Tibial artery (tissue), 4 donors: ENCODE measurements at regions not wholly inside any gene's neighbourhood (a gene's known extent, or its start where the extent isn't known, plus 50 kb on each side); places are given as distances from the start of the nearest gene placed in this dataset.

Experiments used
- DNase-seq, 2 donors: peaks; one replicate each; pipeline ENCODE4 v3.0.0-alpha.2; 2019
- H3K27ac ChIP-seq, 2 donors: fragments of 200-600 bp; sonication (generic) in 1 of 2; 1 replicate in 1 of 2; 2 replicates in 1 of 2; pipeline ENCODE4 v1.5.1; 2018 to 2019; ENCODE audit warnings: mild to moderate bottlenecking in 1 of 2
- H3K27me3 ChIP-seq, 2 donors: fragments of 200-600 bp; sonication (generic) in 1 of 2; one replicate each; pipeline versions ENCODE4 v1.5.1 to v1.6.0; 2016 to 2019
- H3K36me3 ChIP-seq, 3 donors: fragments of 200-600 bp; sonication (generic) in 2 of 3; one replicate each; pipeline ENCODE4 v1.5.1; 2016 to 2019; ENCODE audit warnings: mild to moderate bottlenecking in 2 of 3
- H3K4me1 ChIP-seq, 4 donors: fragments of 200-600 bp; sonication (generic) in 2 of 4; 1 replicate in 3 of 4; 2 replicates in 1 of 4; pipeline ENCODE4 v1.5.1; 2016 to 2019
- H3K4me3 ChIP-seq, 2 donors: fragments of 200-600 bp; sonication (generic) in 1 of 2; 1 replicate in 1 of 2; 2 replicates in 1 of 2; pipeline ENCODE4 v1.5.1; 2018 to 2019; ENCODE audit warnings: mild to moderate bottlenecking in 2 of 2
- H3K9me3 ChIP-seq, 3 donors: fragments of 200-600 bp; sonication (generic) in 1 of 3; one replicate each; pipeline ENCODE4 v1.5.1; 2016 to 2019
- intact Hi-C: fragments of 100-400 bp; cut with DNase I; formaldehyde crosslinking; loops from one replicate; pipeline ENCODE4 v1.15.0; 2023; ENCODE audit warnings: low total_unique reads
- TF ChIP-seq, protein P1 (sequence below), 2 experiments: fragments of 200-600 bp in 1 of 2; fragments of 450-650 bp in 1 of 2; IDR thresholded peaks; one replicate each; pipeline ENCODE4 v1.5.1; 2017 to 2019; ENCODE audit warnings: antibody characterized with exemption in 2 of 2, mild to moderate bottlenecking in 1 of 2, moderate library complexity in 1 of 2

DNA sequence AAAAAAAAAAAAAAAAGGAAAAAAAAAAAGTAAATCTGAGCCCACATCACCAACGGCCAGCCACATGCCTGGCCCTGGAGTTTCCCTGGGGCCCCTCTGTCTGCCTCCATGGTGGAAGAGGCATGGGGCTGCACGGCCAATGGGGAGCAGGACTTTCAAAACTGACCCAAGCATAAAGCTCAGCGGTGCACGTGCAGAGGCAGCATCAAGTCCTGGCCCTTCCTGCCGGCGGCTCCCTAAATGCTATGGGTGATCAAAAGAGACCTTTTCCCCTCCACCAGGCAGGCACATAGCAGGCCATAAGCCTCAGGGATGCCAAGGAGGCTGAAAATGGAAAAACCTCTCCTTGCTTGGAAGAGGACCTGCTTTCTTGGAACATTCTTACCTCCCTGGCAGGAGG lies 94.3 kb downstream of the OAT start:
- TF ChIP-seq, protein P1, sequence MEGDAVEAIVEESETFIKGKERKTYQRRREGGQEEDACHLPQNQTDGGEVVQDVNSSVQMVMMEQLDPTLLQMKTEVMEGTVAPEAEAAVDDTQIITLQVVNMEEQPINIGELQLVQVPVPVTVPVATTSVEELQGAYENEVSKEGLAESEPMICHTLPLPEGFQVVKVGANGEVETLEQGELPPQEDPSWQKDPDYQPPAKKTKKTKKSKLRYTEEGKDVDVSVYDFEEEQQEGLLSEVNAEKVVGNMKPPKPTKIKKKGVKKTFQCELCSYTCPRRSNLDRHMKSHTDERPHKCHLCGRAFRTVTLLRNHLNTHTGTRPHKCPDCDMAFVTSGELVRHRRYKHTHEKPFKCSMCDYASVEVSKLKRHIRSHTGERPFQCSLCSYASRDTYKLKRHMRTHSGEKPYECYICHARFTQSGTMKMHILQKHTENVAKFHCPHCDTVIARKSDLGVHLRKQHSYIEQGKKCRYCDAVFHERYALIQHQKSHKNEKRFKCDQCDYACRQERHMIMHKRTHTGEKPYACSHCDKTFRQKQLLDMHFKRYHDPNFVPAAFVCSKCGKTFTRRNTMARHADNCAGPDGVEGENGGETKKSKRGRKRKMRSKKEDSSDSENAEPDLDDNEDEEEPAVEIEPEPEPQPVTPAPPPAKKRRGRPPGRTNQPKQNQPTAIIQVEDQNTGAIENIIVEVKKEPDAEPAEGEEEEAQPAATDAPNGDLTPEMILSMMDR (IDR thresholded peaks at IDR 0.05) = no peak
- peak in 1 of 2 donors; percentile 54 for DNase-seq
- intact Hi-C loops = loop anchor here (1.0 kb wide), 1 partner anchor 24 kb away; no protein-coding TSS in a partner anchor

DNA sequence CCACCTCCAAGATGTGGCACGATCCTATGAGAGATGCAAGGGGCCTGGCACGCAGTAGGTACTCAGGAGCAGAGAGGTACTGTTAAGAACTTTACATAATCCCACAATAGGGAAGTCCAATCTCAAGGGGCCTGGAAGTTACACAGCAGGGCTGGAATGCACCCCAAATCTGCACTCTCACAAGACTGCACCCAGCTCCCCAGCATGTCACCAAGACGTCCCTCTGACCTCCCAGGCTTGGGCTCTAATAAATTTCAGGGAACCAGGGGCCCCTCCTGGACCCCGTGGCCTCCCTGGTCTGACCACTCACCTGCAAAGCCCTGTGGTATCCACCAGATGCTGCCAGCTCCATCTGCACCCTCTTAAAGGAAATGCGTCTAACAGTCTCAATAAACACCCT lies 94.9 kb downstream of the OAT start:
- Histone ChIP-seq H3K27me3 (no peaks in the 10 kb centered on the region), H3K9me3 (no peaks in the 10 kb centered on the region), H3K36me3 (no peaks in the 10 kb centered on the region), H3K4me3 (no peak overlapping the region), H3K27ac (no peak overlapping the region), H3K4me1 (peaks cover 0 to 26% (median 14%) of the 10 kb centered on the region in 4 donors)
- DNase-seq = no peak
- intact Hi-C loops = loop anchor here (1.0 kb wide), 1 partner anchor 24 kb away; no protein-coding TSS in a partner anchor
- TF ChIP-seq, protein P1 (IDR thresholded peaks at IDR 0.05) = no peak

More for the DNA sequence above, 94.3 kb downstream of the OAT start:
- no peak overlapping the region for H3K27ac ChIP-seq
- H3K27me3 ChIP-seq = no peaks in the 10 kb centered on the region
- no peaks in the 10 kb centered on the region for H3K36me3 ChIP-seq
- no peak overlapping the region for H3K4me3 ChIP-seq
- no peaks in the 10 kb centered on the region for H3K9me3 ChIP-seq
- peaks cover 0 to 32% (median 19%) of the 10 kb centered on the region in 4 donors for H3K4me1 ChIP-seq

DNA sequence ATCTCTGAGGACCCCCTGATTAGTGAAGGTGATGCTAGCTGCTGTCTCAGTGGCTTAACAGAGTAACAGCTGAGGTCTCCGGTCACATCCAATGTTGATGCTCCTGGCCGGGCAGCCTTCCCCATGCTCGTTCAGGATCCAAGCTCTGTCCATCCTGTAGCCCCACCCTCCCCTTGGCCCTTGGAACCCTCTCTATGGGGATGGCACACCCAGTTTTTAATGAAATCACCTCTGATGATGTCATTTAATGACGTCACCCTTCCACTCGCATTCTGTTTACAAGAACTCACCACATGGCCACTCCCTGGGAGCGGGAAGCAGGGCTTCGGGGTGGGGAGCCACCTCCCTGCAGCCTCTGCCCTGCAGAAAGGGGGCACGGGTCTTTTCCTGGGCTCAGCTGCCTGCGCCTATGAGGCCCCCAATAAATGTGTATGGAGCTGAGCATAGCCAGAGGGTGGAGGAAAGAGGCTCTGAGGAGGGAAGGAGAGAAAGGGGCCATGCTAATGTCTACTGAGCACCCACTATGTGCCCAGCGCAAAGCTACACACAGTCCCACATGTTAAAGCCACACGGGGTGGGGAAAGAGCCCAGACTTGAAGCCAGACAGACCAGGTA lies 95.5 kb downstream of the OAT start:
- TF ChIP-seq, protein P1 (IDR thresholded peaks at IDR 0.05) = no peak
- intact Hi-C loops = no loop called here
- DNase-seq = peak in 1 of 2 donors; percentile 44
- no peaks in the 10 kb centered on the region for H3K36me3 ChIP-seq
- no peaks in the 10 kb centered on the region for H3K27me3 ChIP-seq
- no peak overlapping the region for H3K4me3 ChIP-seq
- no peaks in the 10 kb centered on the region for H3K9me3 ChIP-seq
- no peak overlapping the region for H3K27ac ChIP-seq
- H3K4me1 ChIP-seq = peaks cover 0 to 25% (median 8%) of the 10 kb centered on the region in 4 donors

DNA sequence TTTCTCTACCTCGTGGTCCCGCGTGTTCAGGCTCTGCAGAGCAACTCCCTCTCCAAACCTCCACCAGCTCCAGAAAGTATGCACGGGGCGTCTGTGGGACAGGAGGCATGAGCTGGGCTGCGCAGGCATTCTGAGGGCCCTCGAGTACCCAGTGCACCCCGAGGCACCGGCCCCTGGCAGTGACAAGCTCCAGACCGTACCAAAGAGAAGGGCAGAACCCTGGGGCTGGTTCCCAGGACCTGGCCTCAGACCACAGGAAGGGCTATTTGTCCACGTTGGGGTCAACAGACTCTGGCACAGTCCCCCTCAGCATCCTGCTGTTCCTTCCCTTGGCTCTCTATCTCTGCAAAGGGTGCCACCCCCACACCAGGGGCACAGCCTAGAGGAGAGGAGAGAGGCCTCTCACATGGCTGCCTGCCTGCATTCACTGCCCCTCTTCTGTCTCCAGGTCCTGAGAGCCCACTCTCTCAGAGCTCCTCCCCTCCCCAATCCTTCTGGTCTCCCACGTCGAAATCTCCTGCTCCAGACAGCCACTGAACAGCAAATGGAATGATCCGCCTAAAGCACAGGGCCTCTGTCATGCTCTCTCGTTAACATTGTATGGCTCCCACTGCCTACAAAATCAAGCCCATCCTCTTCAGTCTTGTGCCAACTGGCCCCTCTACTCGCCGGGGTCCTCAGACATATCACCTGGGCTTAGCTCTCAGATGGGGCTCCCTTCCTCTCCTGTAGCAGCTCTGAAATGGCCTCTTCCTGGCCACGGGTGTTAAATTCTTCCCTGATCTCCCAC lies 96.3 kb downstream of the OAT start:
- intact Hi-C loops = no loop called here
- peaks cover 0 to 24% (median 7%) of the 10 kb centered on the region in 4 donors for H3K4me1 ChIP-seq
- TF ChIP-seq, protein P1 (IDR thresholded peaks at IDR 0.05) = no peak
- peak in 1 of 2 donors; percentile 28 for DNase-seq
- no peaks in the 10 kb centered on the region for H3K9me3 ChIP-seq
- no peaks in the 10 kb centered on the region for H3K36me3 ChIP-seq
- no peak overlapping the region for H3K27ac ChIP-seq
- H3K27me3 ChIP-seq = no peaks in the 10 kb centered on the region
- H3K4me3 ChIP-seq = no peak overlapping the region

DNA sequence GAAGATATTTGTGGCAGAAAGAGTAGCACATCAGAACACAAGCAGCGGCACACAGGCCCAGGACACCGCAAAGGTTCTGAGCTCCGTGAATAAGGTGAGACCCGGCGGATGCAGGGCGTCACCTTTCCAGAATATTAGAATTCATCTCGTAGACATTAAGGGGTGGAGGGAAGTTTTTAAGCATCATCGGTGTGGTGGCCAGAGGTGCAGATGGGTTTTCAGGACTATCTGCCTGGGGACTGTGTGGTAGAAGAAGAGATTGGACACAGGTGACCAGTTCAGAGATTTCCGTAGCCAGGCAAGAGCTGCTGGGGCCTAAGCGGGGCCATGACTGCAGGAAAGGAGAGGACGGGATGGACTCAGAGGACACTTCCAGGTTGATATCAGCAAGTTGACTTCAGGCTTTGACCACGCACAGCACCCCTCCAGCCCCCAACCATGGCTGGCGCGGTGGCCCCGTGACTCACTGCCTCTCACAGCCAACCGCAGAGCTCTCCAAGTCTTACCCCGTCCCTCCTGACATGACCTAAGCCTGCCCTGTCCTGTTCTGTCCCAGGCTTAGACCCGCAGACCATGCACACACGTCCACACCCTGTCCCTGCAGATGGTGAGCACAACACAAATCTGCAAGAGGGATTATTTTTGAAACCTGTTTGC lies 97.2 kb downstream of the OAT start:
- Histone ChIP-seq H3K4me3 (no peak overlapping the region), H3K9me3 (no peaks in the 10 kb centered on the region), H3K27ac (no peak overlapping the region), H3K36me3 (no peaks in the 10 kb centered on the region), H3K4me1 (peaks cover 0 to 24% (median 7%) of the 10 kb centered on the region in 4 donors), H3K27me3 (no peaks in the 10 kb centered on the region)
- intact Hi-C loops = no loop called here
- DNase-seq = no peak
- TF ChIP-seq, protein P1 (IDR thresholded peaks at IDR 0.05) = no peak
